ENCODE measurements at regions not wholly inside any gene's neighbourhood (a gene's known extent, or its start where the extent isn't known, plus 50 kb on each side); places are given as distances from the start of the nearest gene placed in this dataset.

GRCh38 chr3:141684758-141685157 is 53.3 kb upstream of the RNF7 start:
- TF ChIP-seq, protein P1, sequence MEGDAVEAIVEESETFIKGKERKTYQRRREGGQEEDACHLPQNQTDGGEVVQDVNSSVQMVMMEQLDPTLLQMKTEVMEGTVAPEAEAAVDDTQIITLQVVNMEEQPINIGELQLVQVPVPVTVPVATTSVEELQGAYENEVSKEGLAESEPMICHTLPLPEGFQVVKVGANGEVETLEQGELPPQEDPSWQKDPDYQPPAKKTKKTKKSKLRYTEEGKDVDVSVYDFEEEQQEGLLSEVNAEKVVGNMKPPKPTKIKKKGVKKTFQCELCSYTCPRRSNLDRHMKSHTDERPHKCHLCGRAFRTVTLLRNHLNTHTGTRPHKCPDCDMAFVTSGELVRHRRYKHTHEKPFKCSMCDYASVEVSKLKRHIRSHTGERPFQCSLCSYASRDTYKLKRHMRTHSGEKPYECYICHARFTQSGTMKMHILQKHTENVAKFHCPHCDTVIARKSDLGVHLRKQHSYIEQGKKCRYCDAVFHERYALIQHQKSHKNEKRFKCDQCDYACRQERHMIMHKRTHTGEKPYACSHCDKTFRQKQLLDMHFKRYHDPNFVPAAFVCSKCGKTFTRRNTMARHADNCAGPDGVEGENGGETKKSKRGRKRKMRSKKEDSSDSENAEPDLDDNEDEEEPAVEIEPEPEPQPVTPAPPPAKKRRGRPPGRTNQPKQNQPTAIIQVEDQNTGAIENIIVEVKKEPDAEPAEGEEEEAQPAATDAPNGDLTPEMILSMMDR (optimal IDR thresholded peaks at IDR 0.05 in 1 of 3, IDR thresholded peaks at IDR 0.05 in 1 of 3, conservative IDR thresholded peaks at IDR 0.05 in 1 of 3; ENCODE audit: extremely low read depth in 1 of 3, insufficient read depth in 2 of 3, low read length in 3 of 3): no peak
- TF ChIP-seq EZH2 (IDR thresholded peaks at IDR 0.05; ENCODE audit: low read length): no peak

Data from keratinocyte (primary cell).